Osteoblast (primary cell): ENCODE measurements at regions not wholly inside any gene's neighbourhood (a gene's known extent, or its start where the extent isn't known, plus 50 kb on each side); places are given as distances from the start of the nearest gene placed in this dataset.

Source experiments
- DNase-seq: peaks from one replicate; pipeline ENCODE4 v3.0.0; 2011; ENCODE audit warnings: low spot score, mixed read lengths; ENCODE audit not compliant: insufficient read length; ENCODE audit errors: missing footprints
- H2AFZ ChIP-seq: 2 replicates; pipeline ENCODE4 v1.6.0; 2011; ENCODE audit warnings: mild to moderate bottlenecking, low read length
- H3K27ac ChIP-seq: 2 replicates; pipeline ENCODE4 v1.5.1; 2011; ENCODE audit warnings: mild to moderate bottlenecking, low read depth, low read length, moderate library complexity
- H3K27me3 ChIP-seq: 2 replicates; pipeline ENCODE4 v1.6.0; 2012; ENCODE audit warnings: mild to moderate bottlenecking, control low read depth, inconsistent platforms, low read length, moderate library complexity; ENCODE audit not compliant: insufficient read depth
- H3K36me3 ChIP-seq: 2 replicates; pipeline ENCODE4 v1.5.1; 2011; ENCODE audit warnings: mild to moderate bottlenecking, low read length, control low read depth, moderate library complexity; ENCODE audit not compliant: insufficient read depth
- H3K4me1 ChIP-seq: 2 replicates; pipeline ENCODE4 v1.5.1; 2011; ENCODE audit warnings: mild to moderate bottlenecking, low read length, control low read depth, moderate library complexity; ENCODE audit not compliant: insufficient read depth
- H3K4me2 ChIP-seq: 2 replicates; pipeline ENCODE4 v1.6.0; 2011; ENCODE audit warnings: mild to moderate bottlenecking, low read length; ENCODE audit not compliant: insufficient read depth
- H3K4me3 ChIP-seq: fragments of 200-600 bp; sonication (generic); 3 replicates; pipeline ENCODE4 v1.5.1; 2012; ENCODE audit warnings: mild to moderate bottlenecking, low read length, inconsistent platforms; ENCODE audit not compliant: insufficient read depth
- H3K79me2 ChIP-seq: 2 replicates; pipeline ENCODE4 v1.6.0; 2012; ENCODE audit warnings: mild to moderate bottlenecking, low read length, control low read depth, inconsistent platforms; ENCODE audit not compliant: insufficient read depth
- H3K9me3 ChIP-seq: 2 replicates; pipeline ENCODE4 v1.5.1; 2011; ENCODE audit warnings: low read depth, low read length, control low read depth
- H4K20me1 ChIP-seq: 2 replicates; pipeline ENCODE4 v1.6.0; 2012; ENCODE audit warnings: mild to moderate bottlenecking, low read length, control low read depth; ENCODE audit not compliant: insufficient read depth
- TF ChIP-seq, protein P1 (sequence below): IDR thresholded peaks from 2 replicates; pipeline ENCODE4 v1.5.1; 2011; ENCODE audit warnings: mild to moderate bottlenecking, low read depth, low read length, moderate library complexity; ENCODE audit errors: extremely low read depth

DNA sequence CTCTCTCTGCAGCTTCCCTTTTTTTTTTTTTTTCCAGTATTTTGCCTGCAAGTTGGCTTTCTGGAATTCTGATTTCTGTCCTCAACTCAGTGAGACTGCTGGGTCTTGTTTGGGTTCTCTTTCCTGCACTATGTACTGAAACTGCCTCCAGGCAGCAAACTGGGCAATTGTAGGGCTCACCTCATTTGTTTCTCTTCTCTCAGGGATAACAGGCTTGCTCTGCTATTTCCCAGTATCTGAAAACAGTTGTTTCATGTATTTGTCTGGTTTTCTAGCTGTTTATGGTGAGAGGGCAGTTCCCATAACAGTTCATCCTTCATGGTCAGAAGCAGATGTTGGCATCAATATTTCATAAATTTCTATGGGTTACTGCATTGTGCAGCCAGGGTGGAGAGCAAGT, 206.0 kb downstream of the CYRIA start:
- H3K4me1 ChIP-seq = no peaks in the 10 kb centered on the region
- no peaks in the 10 kb centered on the region for H3K36me3 ChIP-seq
- no peaks in the 10 kb centered on the region for H3K79me2 ChIP-seq
- no peak overlapping the region for H3K27ac ChIP-seq
- H3K27me3 ChIP-seq = no peaks in the 10 kb centered on the region
- DNase-seq = no peak
- H3K4me2 ChIP-seq = no peak overlapping the region
- no peaks in the 10 kb centered on the region for H3K9me3 ChIP-seq
- no peak overlapping the region for H2AFZ ChIP-seq
- TF ChIP-seq, protein P1, sequence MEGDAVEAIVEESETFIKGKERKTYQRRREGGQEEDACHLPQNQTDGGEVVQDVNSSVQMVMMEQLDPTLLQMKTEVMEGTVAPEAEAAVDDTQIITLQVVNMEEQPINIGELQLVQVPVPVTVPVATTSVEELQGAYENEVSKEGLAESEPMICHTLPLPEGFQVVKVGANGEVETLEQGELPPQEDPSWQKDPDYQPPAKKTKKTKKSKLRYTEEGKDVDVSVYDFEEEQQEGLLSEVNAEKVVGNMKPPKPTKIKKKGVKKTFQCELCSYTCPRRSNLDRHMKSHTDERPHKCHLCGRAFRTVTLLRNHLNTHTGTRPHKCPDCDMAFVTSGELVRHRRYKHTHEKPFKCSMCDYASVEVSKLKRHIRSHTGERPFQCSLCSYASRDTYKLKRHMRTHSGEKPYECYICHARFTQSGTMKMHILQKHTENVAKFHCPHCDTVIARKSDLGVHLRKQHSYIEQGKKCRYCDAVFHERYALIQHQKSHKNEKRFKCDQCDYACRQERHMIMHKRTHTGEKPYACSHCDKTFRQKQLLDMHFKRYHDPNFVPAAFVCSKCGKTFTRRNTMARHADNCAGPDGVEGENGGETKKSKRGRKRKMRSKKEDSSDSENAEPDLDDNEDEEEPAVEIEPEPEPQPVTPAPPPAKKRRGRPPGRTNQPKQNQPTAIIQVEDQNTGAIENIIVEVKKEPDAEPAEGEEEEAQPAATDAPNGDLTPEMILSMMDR = no peak
- no peak overlapping the region for H3K4me3 ChIP-seq
- H4K20me1 ChIP-seq = no peaks in the 10 kb centered on the region

DNA sequence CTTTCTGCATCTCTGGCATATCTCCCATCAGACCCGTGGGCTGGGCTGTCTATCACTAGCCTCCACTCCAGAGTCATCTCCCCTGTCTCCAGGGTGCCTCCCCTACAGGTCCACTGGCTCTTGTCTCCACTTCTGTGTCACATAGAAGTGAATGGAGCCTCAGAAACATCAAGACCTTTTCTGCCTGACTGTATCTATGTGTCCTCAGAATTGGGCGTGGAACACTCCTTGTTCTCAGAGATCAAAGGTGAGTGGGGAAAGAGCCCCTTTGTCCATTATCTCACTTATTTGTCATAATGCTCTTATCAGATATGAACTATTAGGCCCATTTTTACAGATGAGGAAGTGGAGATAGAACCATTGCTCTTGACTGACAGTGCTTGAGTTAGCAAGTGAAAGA, 211.0 kb downstream of the CYRIA start:
- H3K27me3 ChIP-seq = no peaks in the 10 kb centered on the region
- H3K4me3 ChIP-seq = no peak overlapping the region
- TF ChIP-seq, protein P1 = no peak
- no peak for DNase-seq
- H3K36me3 ChIP-seq = no peaks in the 10 kb centered on the region
- H4K20me1 ChIP-seq = no peaks in the 10 kb centered on the region
- no peaks in the 10 kb centered on the region for H3K4me1 ChIP-seq
- H3K4me2 ChIP-seq = no peak overlapping the region
- no peaks in the 10 kb centered on the region for H3K79me2 ChIP-seq
- H3K27ac ChIP-seq = no peak overlapping the region
- H3K9me3 ChIP-seq = no peaks in the 10 kb centered on the region
- H2AFZ ChIP-seq = no peak overlapping the region

DNA sequence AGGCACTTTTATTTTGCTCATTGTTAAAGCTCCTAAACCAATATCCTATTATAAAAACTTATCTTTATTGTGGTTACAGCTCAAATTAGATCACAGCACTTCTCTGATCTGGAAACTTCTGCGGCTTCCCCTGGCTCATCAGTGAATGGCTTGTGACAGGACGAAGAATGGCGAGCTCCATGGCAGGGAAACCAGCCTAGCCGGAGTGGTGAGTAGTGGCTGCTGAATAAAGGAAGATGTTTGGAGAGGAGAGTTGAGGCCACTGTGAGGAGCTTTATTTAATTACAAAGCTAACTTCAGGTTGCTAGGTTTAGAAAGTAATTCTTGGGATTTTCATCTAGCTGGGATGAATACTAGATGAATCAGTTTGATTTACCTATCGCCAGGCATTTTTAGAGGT, 213.5 kb downstream of the CYRIA start:
- H3K4me3 ChIP-seq = no peak overlapping the region
- H2AFZ ChIP-seq = no peak overlapping the region
- H3K4me1 ChIP-seq = no peaks in the 10 kb centered on the region
- no peaks in the 10 kb centered on the region for H3K36me3 ChIP-seq
- TF ChIP-seq, protein P1 = no peak
- DNase-seq = peak; percentile 57
- H3K9me3 ChIP-seq = peaks cover 3% of the 10 kb centered on the region
- no peak overlapping the region for H3K4me2 ChIP-seq
- H3K27ac ChIP-seq = no peak overlapping the region
- H3K27me3 ChIP-seq = no peaks in the 10 kb centered on the region
- no peaks in the 10 kb centered on the region for H3K79me2 ChIP-seq
- no peaks in the 10 kb centered on the region for H4K20me1 ChIP-seq

DNA sequence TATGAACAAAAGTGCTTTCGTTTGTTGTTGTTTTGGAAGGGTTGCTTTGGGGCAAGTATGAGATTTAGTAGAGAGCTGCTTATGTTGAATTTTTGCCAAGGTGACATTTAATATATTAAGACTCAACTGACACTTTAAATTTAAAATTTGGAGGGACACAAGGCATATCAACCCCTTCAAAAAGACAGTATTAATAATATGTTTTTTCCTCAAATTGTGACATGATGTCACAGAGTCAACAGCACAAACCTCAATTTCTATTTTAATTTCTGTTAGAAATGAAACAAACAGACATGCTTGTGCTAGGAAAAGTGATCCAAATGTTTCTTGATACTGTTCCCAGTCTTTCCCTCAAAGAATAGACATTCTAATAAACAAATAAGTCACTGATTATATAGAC, 218.9 kb downstream of the CYRIA start:
- no peaks in the 10 kb centered on the region for H3K27me3 ChIP-seq
- DNase-seq = no peak
- no peak overlapping the region for H3K4me3 ChIP-seq

More for the DNA sequence above, 218.9 kb downstream of the CYRIA start:
- no peak overlapping the region for H2AFZ ChIP-seq
- H3K36me3 ChIP-seq = no peaks in the 10 kb centered on the region
- H4K20me1 ChIP-seq = no peaks in the 10 kb centered on the region
- H3K79me2 ChIP-seq = no peaks in the 10 kb centered on the region
- no peak overlapping the region for H3K27ac ChIP-seq
- H3K4me2 ChIP-seq = no peak overlapping the region
- TF ChIP-seq, protein P1 = no peak
- no peaks in the 10 kb centered on the region for H3K4me1 ChIP-seq
- peaks cover 3% of the 10 kb centered on the region for H3K9me3 ChIP-seq
